PC-9 (cell line): ENCODE measurements at regions not wholly inside any gene's neighbourhood (a gene's known extent, or its start where the extent isn't known, plus 50 kb on each side); places are given as distances from the start of the nearest gene placed in this dataset.

ENCODE experiments used
- BruUV-seq: library from RNA; stranded (reverse); fragments of 400-500 nt; replicated peaks from 2 replicates; lab custom pipeline; 2021; lab: Mats Ljungman, UMichigan
- CTCF ChIA-PET: fragments of 300-600 bp; sonication (Branson Sonifier 250); formaldehyde crosslinking; loops from one replicate; lab custom pipeline; 2022; ENCODE audit warnings: antibody characterized with exemption; lab: Charles Lee
- POLR2A ChIA-PET: fragments of 300-600 bp; sonication (Branson Sonifier 250); formaldehyde crosslinking; loops from one replicate; lab custom pipeline; 2022; ENCODE audit warnings: antibody characterized with exemption; ENCODE audit not compliant: unreplicated experiment; lab: Charles Lee
- DNase-seq, 2 experiments: peaks; one replicate each; pipeline versions ENCODE4 v3.0.0 to v3.0.0-alpha.2; 2015 to 2022; ENCODE audit warnings: mixed read lengths in 1 of 2
- H2AFZ ChIP-seq: fragments of 200-600 bp; sonication (generic); 2 replicates; pipeline ENCODE4 v1.8.1; 2017; ENCODE audit warnings: antibody characterized with exemption
- H3F3A ChIP-seq: fragments of 200-600 bp; sonication (generic); 2 replicates; pipeline ENCODE4 v1.8.1; 2017; ENCODE audit warnings: antibody characterized with exemption, mild to moderate bottlenecking, low read depth; ENCODE audit not compliant: insufficient read depth
- H3K27ac ChIP-seq: fragments of 200-600 bp; sonication (generic); 2 replicates; pipeline ENCODE4 v1.6.1; 2016; ENCODE audit warnings: mixed run types
- H3K27me3 ChIP-seq: fragments of 200-600 bp; sonication (generic); 2 replicates; pipeline ENCODE4 v1.6.1; 2016; ENCODE audit warnings: low read depth, mixed run types; ENCODE audit not compliant: insufficient read depth
- H3K36me3 ChIP-seq: fragments of 200-600 bp; sonication (generic); 2 replicates; pipeline ENCODE4 v1.6.1; 2016; ENCODE audit warnings: low read depth, mixed run types
- H3K4me1 ChIP-seq: fragments of 200-600 bp; sonication (generic); replicated peaks from 2 replicates; pipeline ENCODE4 v1.6.1; 2016; ENCODE audit warnings: mixed run types; ENCODE audit not compliant: insufficient read depth
- H3K4me2 ChIP-seq: fragments of 200-600 bp; sonication (generic); 2 replicates; pipeline ENCODE4 v1.6.1; 2017; ENCODE audit warnings: mixed run types
- H3K4me3 ChIP-seq: fragments of 200-600 bp; sonication (generic); 2 replicates; pipeline ENCODE4 v1.6.1; 2016; ENCODE audit warnings: mixed run types
- H3K79me2 ChIP-seq: fragments of 200-600 bp; sonication (generic); 2 replicates; pipeline ENCODE4 v1.6.1; 2017; ENCODE audit warnings: low read depth, mixed run types
- H3K9me2 ChIP-seq: fragments of 200-600 bp; sonication (generic); 2 replicates; pipeline ENCODE4 v1.8.1; 2017; ENCODE audit warnings: mild to moderate bottlenecking; ENCODE audit not compliant: insufficient read depth
- H3K9me3 ChIP-seq: fragments of 200-600 bp; sonication (generic); 2 replicates; pipeline ENCODE4 v1.8.1; 2016; ENCODE audit warnings: low read depth; ENCODE audit not compliant: insufficient read depth
- H4K20me1 ChIP-seq: fragments of 200-600 bp; sonication (generic); 2 replicates; pipeline ENCODE4 v1.8.1; 2017; ENCODE audit not compliant: insufficient read depth
- EZH2 ChIP-seq: fragments of 200-600 bp; sonication (generic); IDR thresholded peaks from 2 replicates; pipeline ENCODE4 v1.8.0; 2017; ENCODE audit warnings: antibody characterized with exemption, low read depth
- intact Hi-C: fragments of 100-400 bp; cut with micrococcal nuclease; formaldehyde crosslinking; loops from one replicate; pipeline ENCODE4 v1.10.0; 2022; ENCODE audit not compliant: unreplicated experiment
- TF ChIP-seq, protein P1 (sequence below): fragments of 200-600 bp; sonication (generic); conservative IDR thresholded peaks from 2 replicates; pipeline ENCODE4 v1.6.1; 2017; ENCODE audit warnings: mixed run types, antibody characterized with exemption, mild to moderate bottlenecking, moderate library complexity

DNA sequence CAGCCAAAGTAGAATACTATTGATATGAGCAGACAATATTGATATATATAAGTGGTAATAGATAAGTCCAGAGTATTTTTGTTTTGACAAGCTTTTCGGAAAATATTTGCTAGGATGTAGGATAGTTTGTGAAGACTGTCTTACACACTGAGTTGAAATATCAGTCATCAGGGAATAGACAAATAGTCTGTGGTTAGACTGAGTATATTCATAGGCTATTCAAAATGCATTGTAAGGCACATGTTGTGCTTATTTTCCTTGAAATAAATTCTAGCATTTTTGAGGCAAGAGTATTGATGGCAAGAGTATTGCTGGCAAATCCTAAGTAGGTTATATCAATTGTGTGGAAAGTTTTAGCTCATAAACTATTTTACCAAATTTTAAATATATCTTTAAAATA, 201.1 kb downstream of the LRIG3 start:
- H3K9me2 ChIP-seq, result no peaks in the 10 kb centered on the region
- H3K4me2 ChIP-seq, result no peak overlapping the region
- H3F3A ChIP-seq, result no peaks in the 10 kb centered on the region
- no peaks in the 10 kb centered on the region for H3K79me2 ChIP-seq
- no peak overlapping the region for H3K27ac ChIP-seq
- no peak for TF ChIP-seq EZH2
- TF ChIP-seq, protein P1, sequence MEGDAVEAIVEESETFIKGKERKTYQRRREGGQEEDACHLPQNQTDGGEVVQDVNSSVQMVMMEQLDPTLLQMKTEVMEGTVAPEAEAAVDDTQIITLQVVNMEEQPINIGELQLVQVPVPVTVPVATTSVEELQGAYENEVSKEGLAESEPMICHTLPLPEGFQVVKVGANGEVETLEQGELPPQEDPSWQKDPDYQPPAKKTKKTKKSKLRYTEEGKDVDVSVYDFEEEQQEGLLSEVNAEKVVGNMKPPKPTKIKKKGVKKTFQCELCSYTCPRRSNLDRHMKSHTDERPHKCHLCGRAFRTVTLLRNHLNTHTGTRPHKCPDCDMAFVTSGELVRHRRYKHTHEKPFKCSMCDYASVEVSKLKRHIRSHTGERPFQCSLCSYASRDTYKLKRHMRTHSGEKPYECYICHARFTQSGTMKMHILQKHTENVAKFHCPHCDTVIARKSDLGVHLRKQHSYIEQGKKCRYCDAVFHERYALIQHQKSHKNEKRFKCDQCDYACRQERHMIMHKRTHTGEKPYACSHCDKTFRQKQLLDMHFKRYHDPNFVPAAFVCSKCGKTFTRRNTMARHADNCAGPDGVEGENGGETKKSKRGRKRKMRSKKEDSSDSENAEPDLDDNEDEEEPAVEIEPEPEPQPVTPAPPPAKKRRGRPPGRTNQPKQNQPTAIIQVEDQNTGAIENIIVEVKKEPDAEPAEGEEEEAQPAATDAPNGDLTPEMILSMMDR, result no peak
- intact Hi-C loops, result no loop called here
- H3K36me3 ChIP-seq, result no peaks in the 10 kb centered on the region
- H2AFZ ChIP-seq, result no peak overlapping the region
- ChIA-PET POLR2A (no interaction called here), CTCF (no interaction called here)
- H4K20me1 ChIP-seq, result no peaks in the 10 kb centered on the region
- H3K27me3 ChIP-seq, result no peaks in the 10 kb centered on the region
- H3K4me1 ChIP-seq, result no peaks in the 10 kb centered on the region
- no peaks in the 10 kb centered on the region for H3K9me3 ChIP-seq
- BruUV-seq, result no TSS peak
- no peak for DNase-seq
- H3K4me3 ChIP-seq, result no peak overlapping the region

GRCh38 chr12:58720421-58720820, 199.9 kb downstream of the LRIG3 start:
- Histone ChIP-seq H3K9me2 (no peaks in the 10 kb centered on the region), H3K4me3 (no peak overlapping the region), H3F3A (no peaks in the 10 kb centered on the region), H3K36me3 (no peaks in the 10 kb centered on the region), H3K9me3 (no peaks in the 10 kb centered on the region), H3K27me3 (no peaks in the 10 kb centered on the region), H3K79me2 (no peaks in the 10 kb centered on the region), H4K20me1 (no peaks in the 10 kb centered on the region), H3K4me1 (no peaks in the 10 kb centered on the region), H2AFZ (no peak overlapping the region), H3K4me2 (no peak overlapping the region), H3K27ac (no peak overlapping the region)
- TF ChIP-seq, protein P1, result no peak
- no peak for TF ChIP-seq EZH2
- BruUV-seq, result no TSS peak
- intact Hi-C loops, result no loop called here
- ChIA-PET CTCF (no interaction called here), POLR2A (no interaction called here)
- no peak for DNase-seq

GRCh38 chr12:58725400-58726105, 194.8 kb downstream of the LRIG3 start:
- Histone ChIP-seq H3K9me3 (no peaks in the 10 kb centered on the region), H3K4me1 (no peaks in the 10 kb centered on the region), H3F3A (no peaks in the 10 kb centered on the region), H3K27ac (no peak overlapping the region), H3K79me2 (no peaks in the 10 kb centered on the region), H3K27me3 (no peaks in the 10 kb centered on the region), H3K4me3 (no peak overlapping the region), H3K9me2 (no peaks in the 10 kb centered on the region), H2AFZ (no peak overlapping the region; the same call in 1 of the 2 replicates), H4K20me1 (no peaks in the 10 kb centered on the region), H3K4me2 (no peak overlapping the region), H3K36me3 (no peaks in the 10 kb centered on the region)
- BruUV-seq, result no TSS peak
- TF ChIP-seq EZH2, result no peak
- TF ChIP-seq, protein P1, result no peak
- intact Hi-C loops, result no loop called here
- POLR2A ChIA-PET, result interaction anchor here (0.7 kb wide), 1 partner anchor 577 kb away, joined by 7 read pairs; no protein-coding TSS in a partner anchor
- CTCF ChIA-PET, result no interaction called here
- DNase-seq, result no peak
